CD4-positive, alpha-beta T cell (primary cell): ENCODE measurements at regions not wholly inside any gene's neighbourhood (a gene's known extent, or its start where the extent isn't known, plus 50 kb on each side); places are given as distances from the start of the nearest gene placed in this dataset.

Source experiments
- ATAC-seq: fragments of 200-7000 bp; cut with Tn5 transposase; one replicate; pipeline ENCODE4 v1.10.0; 2022; ENCODE audit warnings: mild to moderate bottlenecking; ENCODE audit not compliant: poor library complexity
- CTCF ChIA-PET: fragments of 350-600 bp; sonication (Branson Sonifier 250); formaldehyde crosslinking; loops from one replicate; lab custom pipeline; 2021; ENCODE audit warnings: antibody characterized with exemption, inconsistent platforms; lab: Charles Lee
- POLR2A ChIA-PET: fragments of 350-600 bp; sonication (Branson Sonifier 250); formaldehyde crosslinking; loops from one replicate; lab custom pipeline; 2021; ENCODE audit warnings: antibody characterized with exemption, inconsistent platforms; lab: Charles Lee
- DNase-seq, 14 experiments: peaks; one replicate each; pipeline ENCODE4 v3.0.0-alpha.2; 2013 to 2020; ENCODE audit warnings: mixed read lengths in 2 of 14
- H3K27ac ChIP-seq, 2 donors: one replicate each; pipeline versions ENCODE4 v1.5.1 to v1.7.0; 2013; ENCODE audit warnings: low read length in 2 of 2, low read depth in 1 of 2, mild to moderate bottlenecking in 1 of 2
- H3K27me3 ChIP-seq, 2 experiments: 1 replicate in 1 of 2; 2 replicates in 1 of 2; pipeline versions ENCODE4 v1.6.1 to v1.7.0; 2013; ENCODE audit warnings: low read length in 2 of 2, control low read depth in 1 of 2, mild to moderate bottlenecking in 1 of 2, moderate library complexity in 1 of 2; ENCODE audit not compliant: insufficient read depth in 2 of 2, control insufficient read depth in 1 of 2
- H3K36me3 ChIP-seq: one replicate; pipeline ENCODE4 v1.6.1; 2013; ENCODE audit warnings: low read length, control low read depth; ENCODE audit not compliant: insufficient read depth
- H3K4me1 ChIP-seq: one replicate; pipeline ENCODE4 v1.6.1; 2013; ENCODE audit warnings: low read length, control low read depth; ENCODE audit not compliant: insufficient read depth
- H3K4me3 ChIP-seq: one replicate; pipeline ENCODE4 v1.5.1; 2013; ENCODE audit warnings: mild to moderate bottlenecking, low read length, moderate library complexity
- H3K9me3 ChIP-seq, 2 experiments: 1 replicate in 1 of 2; 2 replicates in 1 of 2; pipeline versions ENCODE4 v1.6.1 to v1.7.0; 2013; ENCODE audit warnings: low read length in 2 of 2, mild to moderate bottlenecking in 2 of 2, control low read depth in 1 of 2, moderate library complexity in 1 of 2; ENCODE audit not compliant: control insufficient read depth in 1 of 2, insufficient read depth in 1 of 2
- H3K27ac Mint-ChIP-seq: one replicate; pipeline ENCODE4 v1.8.0; 2020; ENCODE audit warnings: mixed read lengths
- H3K27me3 Mint-ChIP-seq: one replicate; pipeline ENCODE4 v1.8.0; 2021; ENCODE audit warnings: mixed read lengths
- H3K36me3 Mint-ChIP-seq: one replicate; pipeline ENCODE4 v1.8.0; 2021; ENCODE audit warnings: low read depth, mixed read lengths
- H3K4me1 Mint-ChIP-seq: one replicate; pipeline ENCODE4 v1.8.0; 2021; ENCODE audit warnings: low read depth, mixed read lengths
- H3K4me3 Mint-ChIP-seq: one replicate; pipeline ENCODE4 v1.8.0; 2020; ENCODE audit warnings: mild to moderate bottlenecking, mixed read lengths
- H3K9me3 Mint-ChIP-seq: one replicate; pipeline ENCODE4 v1.8.0; 2020; ENCODE audit warnings: mixed read lengths
- intact Hi-C, 2 experiments: fragments of 100-400 bp; cut with DNase I in 1 of 2; cut with micrococcal nuclease in 1 of 2; formaldehyde crosslinking; loops; one replicate each; pipeline versions ENCODE4 v1.15.1 to v1.9.0; 2023 to 2025; cut with DNase I, micrococcal nuclease
- TF ChIP-seq, protein P1 (sequence below): fragments of 200-600 bp; IDR thresholded peaks from one replicate; pipeline ENCODE4 v1.8.0; 2022; ENCODE audit warnings: antibody characterized with exemption, mild to moderate bottlenecking

- H3K27ac Mint-ChIP-seq, result no peak overlapping the region
- Histone ChIP-seq H3K9me3 (no peaks in the 10 kb centered on the region), H3K4me1 (peaks cover 19% of the 10 kb centered on the region), H3K27me3 (no peaks in the 10 kb centered on the region), H3K4me3 (no peak overlapping the region), H3K36me3 (no peaks in the 10 kb centered on the region), H3K27ac (peak overlapping the region in 1 of 2 donors; percentile 5)
- H3K36me3 Mint-ChIP-seq, result no peaks in the 10 kb centered on the region
- ATAC-seq (no peak), DNase-seq (peak in 3 of 14 experiments; percentile 18 to 65 (median 28))
- TF ChIP-seq, protein P1, sequence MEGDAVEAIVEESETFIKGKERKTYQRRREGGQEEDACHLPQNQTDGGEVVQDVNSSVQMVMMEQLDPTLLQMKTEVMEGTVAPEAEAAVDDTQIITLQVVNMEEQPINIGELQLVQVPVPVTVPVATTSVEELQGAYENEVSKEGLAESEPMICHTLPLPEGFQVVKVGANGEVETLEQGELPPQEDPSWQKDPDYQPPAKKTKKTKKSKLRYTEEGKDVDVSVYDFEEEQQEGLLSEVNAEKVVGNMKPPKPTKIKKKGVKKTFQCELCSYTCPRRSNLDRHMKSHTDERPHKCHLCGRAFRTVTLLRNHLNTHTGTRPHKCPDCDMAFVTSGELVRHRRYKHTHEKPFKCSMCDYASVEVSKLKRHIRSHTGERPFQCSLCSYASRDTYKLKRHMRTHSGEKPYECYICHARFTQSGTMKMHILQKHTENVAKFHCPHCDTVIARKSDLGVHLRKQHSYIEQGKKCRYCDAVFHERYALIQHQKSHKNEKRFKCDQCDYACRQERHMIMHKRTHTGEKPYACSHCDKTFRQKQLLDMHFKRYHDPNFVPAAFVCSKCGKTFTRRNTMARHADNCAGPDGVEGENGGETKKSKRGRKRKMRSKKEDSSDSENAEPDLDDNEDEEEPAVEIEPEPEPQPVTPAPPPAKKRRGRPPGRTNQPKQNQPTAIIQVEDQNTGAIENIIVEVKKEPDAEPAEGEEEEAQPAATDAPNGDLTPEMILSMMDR, result no peak
- peaks cover 56% of the 10 kb centered on the region for H3K4me1 Mint-ChIP-seq
- ChIA-PET CTCF (no interaction called here), POLR2A (interaction anchor here (0.7 to 1.0 kb wide), 2 partner anchors 9 to 10 kb away, joined by 3 to 4 read pairs; no protein-coding TSS in a partner anchor)
- H3K9me3 Mint-ChIP-seq, result peaks cover 3% of the 10 kb centered on the region
- intact Hi-C loops, result no loop called here
- H3K4me3 Mint-ChIP-seq, result no peak overlapping the region
- no peaks in the 10 kb centered on the region for H3K27me3 Mint-ChIP-seq
Measured at GRCh38 chr14:97592341-97592980, 795.3 kb downstream of the VRK1 start.

DNA sequence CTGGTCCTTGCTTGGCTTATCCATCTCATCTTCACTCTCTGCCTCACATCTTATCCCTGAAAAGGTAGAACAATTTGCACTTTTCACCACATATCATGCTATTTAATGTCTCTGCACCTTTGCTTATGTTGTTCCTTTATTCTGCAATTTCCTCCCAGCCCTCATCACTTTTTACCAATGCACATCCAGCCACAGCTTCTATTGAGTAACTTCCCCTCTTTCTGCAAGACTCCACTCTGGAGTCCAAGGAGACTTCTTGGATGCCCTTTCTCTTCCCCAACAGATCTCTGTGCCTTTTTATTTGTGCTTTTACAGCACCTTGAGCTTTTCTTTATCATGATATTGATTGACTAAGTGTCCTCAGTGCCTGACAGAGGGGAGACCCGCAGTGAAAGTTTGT, 797.1 kb downstream of the VRK1 start:
- Histone ChIP-seq H3K4me3 (no peak overlapping the region), H3K36me3 (no peaks in the 10 kb centered on the region), H3K4me1 (peaks cover 13% of the 10 kb centered on the region), H3K27me3 (no peaks in the 10 kb centered on the region), H3K27ac (no peak overlapping the region), H3K9me3 (no peaks in the 10 kb centered on the region)
- ATAC-seq (no peak), DNase-seq (no peak)
- Mint-ChIP-seq H3K4me1 (peaks cover 41% of the 10 kb centered on the region), H3K27me3 (no peaks in the 10 kb centered on the region), H3K27ac (no peak overlapping the region), H3K9me3 (no peaks in the 10 kb centered on the region), H3K36me3 (no peaks in the 10 kb centered on the region), H3K4me3 (no peak overlapping the region)
- intact Hi-C loops, result no loop called here
- ChIA-PET CTCF (no interaction called here), POLR2A (interaction anchor here (0.6 kb wide), 1 partner anchor 8 kb away, joined by 4 read pairs; no protein-coding TSS in a partner anchor)
- TF ChIP-seq, protein P1, result no peak

DNA sequence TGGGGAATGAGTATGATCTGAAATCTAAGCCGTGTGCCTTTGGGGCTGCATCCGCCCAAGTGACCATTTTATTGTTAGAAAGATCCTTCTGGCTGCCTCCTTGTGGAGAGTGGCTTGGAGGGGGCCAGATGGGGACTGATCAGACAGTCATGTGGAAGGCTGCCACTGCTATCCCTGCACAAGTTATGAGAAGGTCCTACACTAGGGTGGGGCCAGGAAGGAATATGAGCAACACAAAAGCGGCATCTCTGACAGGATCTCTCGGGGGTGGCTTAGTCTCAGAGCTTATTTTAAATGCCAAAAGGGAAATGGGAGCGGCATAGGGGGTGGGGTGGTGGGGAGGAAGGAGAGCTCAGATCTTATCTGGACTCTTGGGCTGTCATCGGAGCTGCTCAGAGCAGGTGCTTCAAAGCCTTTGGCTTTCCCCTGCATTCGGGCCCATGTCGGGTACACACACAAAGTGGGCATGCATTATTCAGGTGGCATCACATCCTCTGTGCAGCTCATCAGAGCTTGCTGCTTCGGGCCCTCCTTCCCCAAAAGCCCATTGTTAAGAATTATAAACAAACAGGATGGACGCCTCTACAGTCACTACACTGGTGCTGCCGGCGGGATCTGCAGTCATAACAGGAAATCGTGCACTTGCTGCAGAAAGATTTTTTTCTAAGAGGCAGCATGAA, 805.4 kb downstream of the VRK1 start:
- intact Hi-C loops, result loop anchor here (1.0 to 10.0 kb wide), 13 partner anchors 18 to 1660 kb away; no protein-coding TSS in a partner anchor
- H3K4me1 ChIP-seq, result peaks cover 52% of the 10 kb centered on the region
- peak; percentile 66 to 93 (median 78) for DNase-seq

More for the DNA sequence above, 805.4 kb downstream of the VRK1 start:
- peak; percentile 88 for ATAC-seq
- POLR2A ChIA-PET, result interaction anchor here (0.6 to 3.2 kb wide), 47 partner anchors 8 to 1669 kb away, joined by 3 to 49 read pairs (median 4); partner anchors contain the start of gene BCL11B
- H3K27me3 Mint-ChIP-seq, result no peaks in the 10 kb centered on the region
- Histone ChIP-seq H3K9me3 (peaks cover 0 to 8% of the 10 kb centered on the region in 2 experiments), H3K4me3 (peak overlapping the region; percentile 32), H3K27ac (peak overlapping the region; percentile 77 to 86), H3K27me3 (no peaks in the 10 kb centered on the region), H3K36me3 (no peaks in the 10 kb centered on the region)
- no peaks in the 10 kb centered on the region for H3K4me1 Mint-ChIP-seq
- peaks cover 4% of the 10 kb centered on the region for H3K9me3 Mint-ChIP-seq
- CTCF ChIA-PET, result interaction anchor here (0.7 to 1.8 kb wide), 11 partner anchors 15 to 1664 kb away, joined by 3 to 8 read pairs (median 3); no protein-coding TSS in a partner anchor
- no peak overlapping the region for H3K4me3 Mint-ChIP-seq
- H3K27ac Mint-ChIP-seq, result no peak overlapping the region
- no peaks in the 10 kb centered on the region for H3K36me3 Mint-ChIP-seq
- TF ChIP-seq, protein P1, result no peak
